WTC11 (cell line): ENCODE measurements at regions not wholly inside any gene's neighbourhood (a gene's known extent, or its start where the extent isn't known, plus 50 kb on each side); places are given as distances from the start of the nearest gene placed in this dataset.

Source experiments
- ATAC-seq: fragments of 200-7000 bp; cut with Tn5 transposase; 2 replicates; pipeline ENCODE4 v1.10.0; 2021; ENCODE audit warnings: mild to moderate bottlenecking, moderate library complexity
- CTCF ChIA-PET: fragments of 300-600 bp; sonication (Branson Sonifier 250); formaldehyde crosslinking; loops from one replicate; lab custom pipeline; 2021; ENCODE audit warnings: antibody characterized with exemption; lab: Charles Lee
- POLR2A ChIA-PET: fragments of 350-600 bp; sonication (Branson Sonifier 250); formaldehyde crosslinking; loops from one replicate; lab custom pipeline; 2021; ENCODE audit warnings: antibody characterized with exemption; lab: Charles Lee
- DNase-seq: peaks from one replicate; pipeline ENCODE4 v3.0.0; 2021; ENCODE audit warnings: low spot score
- H3K27ac Mint-ChIP-seq: 2 replicates; pipeline ENCODE4 v1.8.0; 2021; ENCODE audit warnings: mixed read lengths
- H3K27me3 Mint-ChIP-seq: 2 replicates; pipeline ENCODE4 v1.8.0; 2021; ENCODE audit warnings: low read depth, mild to moderate bottlenecking, moderate library complexity, mixed read lengths
- H3K36me3 Mint-ChIP-seq: 2 replicates; pipeline ENCODE4 v1.8.0; 2021; ENCODE audit warnings: mixed read lengths
- H3K4me1 Mint-ChIP-seq: 2 replicates; pipeline ENCODE4 v1.8.0; 2022; ENCODE audit warnings: mixed read lengths
- H3K4me3 Mint-ChIP-seq: 2 replicates; pipeline ENCODE4 v1.8.0; 2021; ENCODE audit warnings: mild to moderate bottlenecking, moderate library complexity, mixed read lengths
- H3K9me3 Mint-ChIP-seq: 2 replicates; pipeline ENCODE4 v1.8.0; 2021; ENCODE audit warnings: mixed read lengths
- CBFB ChIP-seq: sonication (generic); formaldehyde crosslinking; IDR thresholded peaks from 2 replicates; pipeline ENCODE4 v1.8.1; 2022; ENCODE audit warnings: mild to moderate bottlenecking, low read depth, missing genetic modification reagents
- CREB1 ChIP-seq: sonication (generic); formaldehyde crosslinking; IDR thresholded peaks from 2 replicates; pipeline ENCODE4 v1.8.0; 2023; ENCODE audit warnings: mild to moderate bottlenecking, missing genetic modification reagents
- FOXK1 ChIP-seq: sonication (generic); formaldehyde crosslinking; IDR thresholded peaks from 2 replicates; pipeline ENCODE4 v1.8.0; 2022; ENCODE audit warnings: mild to moderate bottlenecking, moderate library complexity, missing genetic modification reagents
- GRHL2 ChIP-seq: fragments of 250-450 bp; sonication (Bioruptor Pico); IDR thresholded peaks from 2 replicates; pipeline ENCODE4 v1.8.0; 2022; ENCODE audit warnings: mild to moderate bottlenecking, moderate library complexity; ENCODE audit not compliant: insufficient replicate concordance, severe bottlenecking
- HMGA2 ChIP-seq: fragments of 250-450 bp; sonication (Bioruptor Pico); IDR thresholded peaks from 2 replicates; pipeline ENCODE4 v1.4.0; 2021; ENCODE audit warnings: mild to moderate bottlenecking, moderate library complexity
- IRF1 ChIP-seq: sonication (generic); formaldehyde crosslinking; IDR thresholded peaks from 2 replicates; pipeline ENCODE4 v1.8.0; 2023; ENCODE audit warnings: missing genetic modification reagents
- JAZF1 ChIP-seq: fragments of 250-450 bp; sonication (Bioruptor Pico); IDR thresholded peaks from 2 replicates; pipeline ENCODE4 v1.9.0; 2021; ENCODE audit warnings: moderate library complexity, mild to moderate bottlenecking, inconsistent platforms
- MYBL2 ChIP-seq: sonication (generic); formaldehyde crosslinking; IDR thresholded peaks from 2 replicates; pipeline ENCODE4 v1.8.1; 2023; ENCODE audit warnings: mild to moderate bottlenecking, moderate library complexity, missing genetic modification reagents
- NR2C2 ChIP-seq: sonication (generic); formaldehyde crosslinking; IDR thresholded peaks from 2 replicates; pipeline ENCODE4 v1.8.0; 2022; ENCODE audit warnings: mild to moderate bottlenecking, missing genetic modification reagents
- OVOL2 ChIP-seq: fragments of 250-450 bp; sonication (Bioruptor Pico); IDR thresholded peaks from 2 replicates; pipeline ENCODE4 v1.9.0; 2021; ENCODE audit warnings: mild to moderate bottlenecking, borderline replicate concordance
- RELA ChIP-seq: sonication (generic); formaldehyde crosslinking; IDR thresholded peaks from 2 replicates; pipeline ENCODE4 v1.8.1; 2022; ENCODE audit warnings: missing genetic modification reagents, mild to moderate bottlenecking, borderline replicate concordance
- SMAD3 ChIP-seq: sonication (generic); formaldehyde crosslinking; IDR thresholded peaks from 2 replicates; pipeline ENCODE4 v1.8.0; 2022; ENCODE audit warnings: missing genetic modification reagents, mild to moderate bottlenecking, borderline replicate concordance
- SMAD4 ChIP-seq: sonication (generic); formaldehyde crosslinking; IDR thresholded peaks from 2 replicates; pipeline ENCODE4 v1.8.0; 2022; ENCODE audit warnings: mild to moderate bottlenecking, missing genetic modification reagents
- SOX15 ChIP-seq: fragments of 250-450 bp; sonication (Bioruptor Pico); IDR thresholded peaks from 2 replicates; pipeline ENCODE4 v1.9.0; 2021; ENCODE audit warnings: mild to moderate bottlenecking
- TCF7 ChIP-seq: sonication (generic); formaldehyde crosslinking; IDR thresholded peaks from 2 replicates; pipeline ENCODE4 v1.8.0; 2022; ENCODE audit warnings: mild to moderate bottlenecking, low read depth, missing genetic modification reagents, moderate library complexity
- TEAD4 ChIP-seq: sonication (generic); formaldehyde crosslinking; IDR thresholded peaks from 2 replicates; pipeline ENCODE4 v1.8.0; 2022; ENCODE audit warnings: mild to moderate bottlenecking, missing genetic modification reagents
- ZNF425 ChIP-seq: fragments of 250-450 bp; sonication (Bioruptor Pico); conservative IDR thresholded peaks from 2 replicates; pipeline ENCODE4 v1.9.0; 2021; ENCODE audit warnings: mild to moderate bottlenecking
- TF ChIP-seq, protein P1 (sequence below): sonication (generic); formaldehyde crosslinking; IDR thresholded peaks from 2 replicates; pipeline ENCODE4 v1.8.0; 2023; ENCODE audit warnings: mild to moderate bottlenecking, missing genetic modification reagents

- Mint-ChIP-seq H3K36me3 (no peaks in the 10 kb centered on the region), H3K9me3 (no peaks in the 10 kb centered on the region), H3K27ac (no peak overlapping the region), H3K27me3 (no peaks in the 10 kb centered on the region), H3K4me3 (no peak overlapping the region), H3K4me1 (peaks cover 19% of the 10 kb centered on the region)
- CTCF ChIA-PET = no interaction called here
- ATAC-seq (no peak), DNase-seq (no peak)
- POLR2A ChIA-PET = no interaction called here
- TF ChIP-seq IRF1 (CRISPR knock-in tag) (no peak), RELA (CRISPR knock-in tag) (no peak), TEAD4 (no peak), JAZF1 (no peak), TCF7 (no peak), NR2C2 (CRISPR knock-in tag) (no peak), CREB1 (CRISPR knock-in tag) (no peak), FOXK1 (CRISPR knock-in tag) (no peak), ZNF425 (CRISPR knock-in tag) (no peak), SMAD4 (CRISPR knock-in tag) (no peak), HMGA2 (no peak), OVOL2 (CRISPR knock-in tag) (no peak), SMAD3 (CRISPR knock-in tag) (no peak), GRHL2 (CRISPR knock-in tag) (no peak)
- TF ChIP-seq, protein P1, sequence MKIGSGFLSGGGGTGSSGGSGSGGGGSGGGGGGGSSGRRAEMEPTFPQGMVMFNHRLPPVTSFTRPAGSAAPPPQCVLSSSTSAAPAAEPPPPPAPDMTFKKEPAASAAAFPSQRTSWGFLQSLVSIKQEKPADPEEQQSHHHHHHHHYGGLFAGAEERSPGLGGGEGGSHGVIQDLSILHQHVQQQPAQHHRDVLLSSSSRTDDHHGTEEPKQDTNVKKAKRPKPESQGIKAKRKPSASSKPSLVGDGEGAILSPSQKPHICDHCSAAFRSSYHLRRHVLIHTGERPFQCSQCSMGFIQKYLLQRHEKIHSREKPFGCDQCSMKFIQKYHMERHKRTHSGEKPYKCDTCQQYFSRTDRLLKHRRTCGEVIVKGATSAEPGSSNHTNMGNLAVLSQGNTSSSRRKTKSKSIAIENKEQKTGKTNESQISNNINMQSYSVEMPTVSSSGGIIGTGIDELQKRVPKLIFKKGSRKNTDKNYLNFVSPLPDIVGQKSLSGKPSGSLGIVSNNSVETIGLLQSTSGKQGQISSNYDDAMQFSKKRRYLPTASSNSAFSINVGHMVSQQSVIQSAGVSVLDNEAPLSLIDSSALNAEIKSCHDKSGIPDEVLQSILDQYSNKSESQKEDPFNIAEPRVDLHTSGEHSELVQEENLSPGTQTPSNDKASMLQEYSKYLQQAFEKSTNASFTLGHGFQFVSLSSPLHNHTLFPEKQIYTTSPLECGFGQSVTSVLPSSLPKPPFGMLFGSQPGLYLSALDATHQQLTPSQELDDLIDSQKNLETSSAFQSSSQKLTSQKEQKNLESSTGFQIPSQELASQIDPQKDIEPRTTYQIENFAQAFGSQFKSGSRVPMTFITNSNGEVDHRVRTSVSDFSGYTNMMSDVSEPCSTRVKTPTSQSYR (CRISPR knock-in tag) = no peak
Measured at GRCh38 chr15:70291305-70292075, 193.8 kb upstream of the TLE3 start.

DNA sequence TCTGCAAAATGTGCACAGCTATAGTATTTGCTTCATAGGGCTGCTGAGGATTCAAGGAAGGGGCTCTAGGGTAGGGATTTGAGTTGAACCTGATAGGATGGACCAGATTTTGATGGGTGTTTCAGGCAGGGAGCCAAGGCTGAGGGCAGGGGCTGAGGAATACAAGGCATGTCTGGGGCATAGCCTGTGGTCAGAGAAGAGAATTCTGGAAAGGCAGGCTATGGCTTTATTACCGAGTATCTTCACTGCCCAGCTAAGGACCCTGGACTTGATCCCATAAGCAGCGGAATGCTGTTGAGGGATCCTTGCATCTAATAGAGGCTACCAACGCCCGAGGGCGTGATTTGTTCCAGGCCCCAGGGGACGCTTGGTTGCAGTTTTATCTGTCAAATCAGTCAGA, 193.0 kb upstream of the TLE3 start:
- no peak for ATAC-seq
- DNase-seq = no peak
- no peak overlapping the region for H3K27ac Mint-ChIP-seq
- ChIA-PET CTCF (no interaction called here), POLR2A (no interaction called here)
- H3K27me3 Mint-ChIP-seq = no peaks in the 10 kb centered on the region
- H3K36me3 Mint-ChIP-seq = no peaks in the 10 kb centered on the region
- H3K4me3 Mint-ChIP-seq = no peak overlapping the region
- no peaks in the 10 kb centered on the region for H3K9me3 Mint-ChIP-seq
- no peak for TF ChIP-seq CBFB (CRISPR knock-in tag)
- no peak for TF ChIP-seq TEAD4
- no peak for TF ChIP-seq SOX15 (CRISPR knock-in tag)
- no peak for TF ChIP-seq MYBL2 (CRISPR knock-in tag)
- no peak for TF ChIP-seq OVOL2 (CRISPR knock-in tag)
- peaks cover 27% of the 10 kb centered on the region for H3K4me1 Mint-ChIP-seq
